IMR-90 (cell line): ENCODE measurements at regions not wholly inside any gene's neighbourhood (a gene's known extent, or its start where the extent isn't known, plus 50 kb on each side); places are given as distances from the start of the nearest gene placed in this dataset.
A peak's percentile ranks its signal among the peaks of the same experiment; 100 is the strongest.

ENCODE experiments used
- BHLHE40 ChIP-seq: fragments of 150-350 bp; IDR thresholded peaks from 2 replicates; pipeline ENCODE4 v1.6.1; 2016; ENCODE audit warnings: mild to moderate bottlenecking, low read depth, low read length
- CHD1 ChIP-seq: IDR thresholded peaks from 2 replicates; pipeline ENCODE4 v1.6.1; 2012; ENCODE audit warnings: low read depth, low read length, improper control_type of control experiment
- FOS ChIP-seq: fragments of 150-350 bp; IDR thresholded peaks from 2 replicates; pipeline ENCODE4 v1.6.1; 2016; ENCODE audit warnings: low read depth, low read length
- MAFK ChIP-seq: IDR thresholded peaks from 2 replicates; pipeline ENCODE4 v1.6.1; 2012; ENCODE audit warnings: low read depth, low read length, improper control_type of control experiment
- MAZ ChIP-seq: IDR thresholded peaks from 2 replicates; pipeline ENCODE4 v1.6.1; 2012; ENCODE audit warnings: low read depth, mild to moderate bottlenecking, low read length, improper control_type of control experiment, moderate library complexity, borderline replicate concordance
- MXI1 ChIP-seq: IDR thresholded peaks from 2 replicates; pipeline ENCODE4 v1.6.1; 2012; ENCODE audit warnings: low read depth, mild to moderate bottlenecking, low read length, moderate library complexity, borderline replicate concordance
- POLR2A ChIP-seq: IDR thresholded peaks from 2 replicates; pipeline ENCODE4 v1.6.1; 2012; ENCODE audit warnings: mild to moderate bottlenecking, low read depth, low read length
- RAD21 ChIP-seq: IDR thresholded peaks from 2 replicates; pipeline ENCODE4 v1.6.1; 2012; ENCODE audit warnings: low read length, improper control_type of control experiment
- RCOR1 ChIP-seq: IDR thresholded peaks from 2 replicates; pipeline ENCODE4 v1.6.1; 2012; ENCODE audit warnings: mild to moderate bottlenecking, low read length, improper control_type of control experiment; ENCODE audit not compliant: insufficient replicate concordance
- SMC3 ChIP-seq: fragments of 150-350 bp; IDR thresholded peaks from 2 replicates; pipeline ENCODE4 v1.6.1; 2016; ENCODE audit warnings: low read depth, mild to moderate bottlenecking, antibody characterized with exemption, low read length, moderate library complexity
- TF ChIP-seq, protein P1 (sequence below): conservative IDR thresholded peaks from 2 replicates; pipeline ENCODE4 v1.5.1; 2012; ENCODE audit warnings: mild to moderate bottlenecking, low read depth, low read length, improper control_type of control experiment
- TF ChIP-seq, protein P2 (sequence below): fragments of 150-350 bp; IDR thresholded peaks from 2 replicates; pipeline ENCODE4 v1.6.1; 2016; ENCODE audit warnings: low read depth, mild to moderate bottlenecking, low read length, moderate library complexity, borderline replicate concordance

DNA sequence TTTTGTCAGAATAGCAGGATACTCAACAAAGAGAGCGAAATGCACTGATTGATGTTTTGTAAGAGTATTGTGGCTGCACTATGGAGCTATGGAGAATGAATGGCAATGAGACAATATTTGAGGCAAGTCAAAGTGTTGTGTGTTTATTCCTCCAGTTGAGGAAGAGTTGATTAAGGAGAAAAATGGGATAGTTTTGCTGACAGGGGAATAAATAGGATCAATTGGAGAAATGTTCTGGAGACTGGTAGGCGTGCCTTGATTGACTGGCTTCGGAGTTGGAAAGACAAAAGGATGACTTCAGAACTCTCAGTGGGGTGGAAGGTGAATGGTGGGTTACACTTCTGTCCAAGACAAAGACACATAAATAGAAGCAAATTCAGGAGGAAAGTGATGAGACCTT, 1254.9 kb upstream of the TMEM132C start:
- TF ChIP-seq, protein P1, sequence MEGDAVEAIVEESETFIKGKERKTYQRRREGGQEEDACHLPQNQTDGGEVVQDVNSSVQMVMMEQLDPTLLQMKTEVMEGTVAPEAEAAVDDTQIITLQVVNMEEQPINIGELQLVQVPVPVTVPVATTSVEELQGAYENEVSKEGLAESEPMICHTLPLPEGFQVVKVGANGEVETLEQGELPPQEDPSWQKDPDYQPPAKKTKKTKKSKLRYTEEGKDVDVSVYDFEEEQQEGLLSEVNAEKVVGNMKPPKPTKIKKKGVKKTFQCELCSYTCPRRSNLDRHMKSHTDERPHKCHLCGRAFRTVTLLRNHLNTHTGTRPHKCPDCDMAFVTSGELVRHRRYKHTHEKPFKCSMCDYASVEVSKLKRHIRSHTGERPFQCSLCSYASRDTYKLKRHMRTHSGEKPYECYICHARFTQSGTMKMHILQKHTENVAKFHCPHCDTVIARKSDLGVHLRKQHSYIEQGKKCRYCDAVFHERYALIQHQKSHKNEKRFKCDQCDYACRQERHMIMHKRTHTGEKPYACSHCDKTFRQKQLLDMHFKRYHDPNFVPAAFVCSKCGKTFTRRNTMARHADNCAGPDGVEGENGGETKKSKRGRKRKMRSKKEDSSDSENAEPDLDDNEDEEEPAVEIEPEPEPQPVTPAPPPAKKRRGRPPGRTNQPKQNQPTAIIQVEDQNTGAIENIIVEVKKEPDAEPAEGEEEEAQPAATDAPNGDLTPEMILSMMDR = no peak
- TF ChIP-seq POLR2A = no peak
- TF ChIP-seq MXI1 = no peak
- TF ChIP-seq FOS = no peak
- no peak for TF ChIP-seq RAD21
- TF ChIP-seq BHLHE40 = no peak
- TF ChIP-seq CHD1 = no peak
- TF ChIP-seq MAFK = peak; percentile 55
- no peak for TF ChIP-seq RCOR1
- TF ChIP-seq MAZ = no peak
- TF ChIP-seq SMC3 = no peak
- TF ChIP-seq, protein P2, sequence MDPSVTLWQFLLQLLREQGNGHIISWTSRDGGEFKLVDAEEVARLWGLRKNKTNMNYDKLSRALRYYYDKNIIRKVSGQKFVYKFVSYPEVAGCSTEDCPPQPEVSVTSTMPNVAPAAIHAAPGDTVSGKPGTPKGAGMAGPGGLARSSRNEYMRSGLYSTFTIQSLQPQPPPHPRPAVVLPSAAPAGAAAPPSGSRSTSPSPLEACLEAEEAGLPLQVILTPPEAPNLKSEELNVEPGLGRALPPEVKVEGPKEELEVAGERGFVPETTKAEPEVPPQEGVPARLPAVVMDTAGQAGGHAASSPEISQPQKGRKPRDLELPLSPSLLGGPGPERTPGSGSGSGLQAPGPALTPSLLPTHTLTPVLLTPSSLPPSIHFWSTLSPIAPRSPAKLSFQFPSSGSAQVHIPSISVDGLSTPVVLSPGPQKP = no peak
